ENCODE measurements at regions not wholly inside any gene's neighbourhood (a gene's known extent, or its start where the extent isn't known, plus 50 kb on each side); places are given as distances from the start of the nearest gene placed in this dataset.

GRCh38 chr11:92304271-92304670 lies 79.7 kb downstream of the FAT3 start:
- Histone ChIP-seq H3K27ac (ENCODE audit: low read depth, low read length) (no peak overlapping the region), H3K18ac (ENCODE audit: low read length) (no peak overlapping the region), H2BK5ac (ENCODE audit: low read depth, low read length, poor library complexity) (no peak overlapping the region), H4K12ac (ENCODE audit: low read depth, low read length) (no peak overlapping the region), H4K91ac (ENCODE audit: low read depth, low read length) (no peak overlapping the region), H2AK5ac (ENCODE audit: low read length) (no peak overlapping the region), H3K36me3 (ENCODE audit: control insufficient read depth in 1 of 2, insufficient read depth in 2 of 2, low read length in 2 of 2) (no peaks in the 10 kb centered on the region), H4K8ac (ENCODE audit: low read depth, low read length) (no peak overlapping the region), H3K4me2 (ENCODE audit: low read length) (no peak overlapping the region), H3K4me3 (ENCODE audit: low read depth, low read length) (no peak overlapping the region), H3K4ac (ENCODE audit: low read depth, low read length) (no peak overlapping the region), H3K27me3 (ENCODE audit: insufficient read depth, low read length) (no peaks in the 10 kb centered on the region), H3K79me1 (ENCODE audit: low read length) (peaks cover 3% of the 10 kb centered on the region), H2AFZ (ENCODE audit: insufficient read depth, low read length, poor library complexity) (no peak overlapping the region), H2BK120ac (ENCODE audit: insufficient read depth, low read length, poor library complexity) (no peak overlapping the region), H3K9me3 (ENCODE audit: insufficient read depth, low read depth, low read length) (no peaks in the 10 kb centered on the region), H3K79me2 (ENCODE audit: control insufficient read depth, insufficient read depth, low read length, poor library complexity) (no peaks in the 10 kb centered on the region), H2BK12ac (ENCODE audit: low read length) (no peak overlapping the region), H3K9ac (ENCODE audit: low read length) (no peak overlapping the region), H3K23ac (ENCODE audit: low read length) (no peak overlapping the region), H3K14ac (ENCODE audit: low read length) (no peak overlapping the region), H3K4me1 (ENCODE audit: control insufficient read depth in 1 of 2, insufficient read depth in 2 of 2, low read length in 2 of 2) (peaks cover 0 to 10% of the 10 kb centered on the region in 2 experiments)
- WGBS (ENCODE audit: extremely low coverage, insufficient coverage, insufficient read length), result no CpG with 5 or more reads among the region's 1 CpG
- DNase-seq, result no peak

GRCh38 chr11:92306966-92307510 lies 82.4 kb downstream of the FAT3 start:
- Histone ChIP-seq H3K4me3 (ENCODE audit: low read depth, low read length) (no peak overlapping the region), H3K27ac (ENCODE audit: low read depth, low read length) (peak overlapping the region; percentile 73), H2AFZ (ENCODE audit: insufficient read depth, low read length, poor library complexity) (no peak overlapping the region), H3K4me1 (ENCODE audit: control insufficient read depth in 1 of 2, insufficient read depth in 2 of 2, low read length in 2 of 2) (peaks cover 0 to 13% of the 10 kb centered on the region in 2 experiments), H3K36me3 (ENCODE audit: control insufficient read depth in 1 of 2, insufficient read depth in 2 of 2, low read length in 2 of 2) (no peaks in the 10 kb centered on the region), H3K9me3 (ENCODE audit: insufficient read depth, low read depth, low read length) (no peaks in the 10 kb centered on the region), H4K91ac (ENCODE audit: low read depth, low read length) (no peak overlapping the region), H2BK120ac (ENCODE audit: insufficient read depth, low read length, poor library complexity) (no peak overlapping the region), H3K18ac (ENCODE audit: low read length) (no peak overlapping the region), H3K4ac (ENCODE audit: low read depth, low read length) (no peak overlapping the region), H3K27me3 (ENCODE audit: insufficient read depth, low read length) (no peaks in the 10 kb centered on the region), H3K79me2 (ENCODE audit: control insufficient read depth, insufficient read depth, low read length, poor library complexity) (no peaks in the 10 kb centered on the region), H2BK12ac (ENCODE audit: low read length) (peak overlapping the region; percentile 27), H3K23ac (ENCODE audit: low read length) (no peak overlapping the region), H2AK5ac (ENCODE audit: low read length) (no peak overlapping the region), H3K9ac (ENCODE audit: low read length) (no peak overlapping the region), H3K14ac (ENCODE audit: low read length) (no peak overlapping the region), H2BK5ac (ENCODE audit: low read depth, low read length, poor library complexity) (no peak overlapping the region), H4K8ac (ENCODE audit: low read depth, low read length) (no peak overlapping the region), H4K12ac (ENCODE audit: low read depth, low read length) (no peak overlapping the region), H3K79me1 (ENCODE audit: low read length) (peaks cover 3% of the 10 kb centered on the region), H3K4me2 (ENCODE audit: low read length) (peak overlapping the region; percentile 5)
- no peak for DNase-seq
- no CpG with 5 or more reads among the region's 1 CpG for WGBS (ENCODE audit: extremely low coverage, insufficient coverage, insufficient read length)

GRCh38 chr11:92308366-92308765 lies 83.7 kb downstream of the FAT3 start:
- Histone ChIP-seq H3K18ac (ENCODE audit: low read length) (no peak overlapping the region), H3K9ac (ENCODE audit: low read length) (no peak overlapping the region), H3K23ac (ENCODE audit: low read length) (no peak overlapping the region), H2BK12ac (ENCODE audit: low read length) (no peak overlapping the region), H3K79me2 (ENCODE audit: control insufficient read depth, insufficient read depth, low read length, poor library complexity) (no peaks in the 10 kb centered on the region), H3K4me3 (ENCODE audit: low read depth, low read length) (no peak overlapping the region), H2AFZ (ENCODE audit: insufficient read depth, low read length, poor library complexity) (no peak overlapping the region), H4K12ac (ENCODE audit: low read depth, low read length) (no peak overlapping the region), H3K79me1 (ENCODE audit: low read length) (peaks cover 3% of the 10 kb centered on the region), H3K4ac (ENCODE audit: low read depth, low read length) (no peak overlapping the region), H3K4me2 (ENCODE audit: low read length) (no peak overlapping the region), H4K91ac (ENCODE audit: low read depth, low read length) (no peak overlapping the region), H3K4me1 (ENCODE audit: control insufficient read depth in 1 of 2, insufficient read depth in 2 of 2, low read length in 2 of 2) (peaks cover 0 to 13% of the 10 kb centered on the region in 2 experiments), H4K8ac (ENCODE audit: low read depth, low read length) (no peak overlapping the region), H3K27ac (ENCODE audit: low read depth, low read length) (no peak overlapping the region), H3K36me3 (ENCODE audit: control insufficient read depth in 1 of 2, insufficient read depth in 2 of 2, low read length in 2 of 2) (no peaks in the 10 kb centered on the region), H2BK120ac (ENCODE audit: insufficient read depth, low read length, poor library complexity) (no peak overlapping the region), H3K14ac (ENCODE audit: low read length) (no peak overlapping the region), H2BK5ac (ENCODE audit: low read depth, low read length, poor library complexity) (no peak overlapping the region), H3K27me3 (ENCODE audit: insufficient read depth, low read length) (no peaks in the 10 kb centered on the region), H2AK5ac (ENCODE audit: low read length) (no peak overlapping the region), H3K9me3 (ENCODE audit: insufficient read depth, low read depth, low read length) (no peaks in the 10 kb centered on the region)
- DNase-seq, result no peak

- H3K4me1 ChIP-seq (ENCODE audit: control insufficient read depth in 1 of 2, insufficient read depth in 2 of 2, low read length in 2 of 2), result peaks cover 0 to 12% of the 10 kb centered on the region in 2 experiments
- H4K12ac ChIP-seq (ENCODE audit: low read depth, low read length), result no peak overlapping the region
- no peak overlapping the region for H3K4ac ChIP-seq (ENCODE audit: low read depth, low read length)
- peaks cover 3% of the 10 kb centered on the region for H3K79me1 ChIP-seq (ENCODE audit: low read length)
- DNase-seq, result peak; percentile 48 to 83
- H3K9me3 ChIP-seq (ENCODE audit: insufficient read depth, low read depth, low read length), result no peaks in the 10 kb centered on the region
- H2AFZ ChIP-seq (ENCODE audit: insufficient read depth, low read length, poor library complexity), result no peak overlapping the region
- H2BK120ac ChIP-seq (ENCODE audit: insufficient read depth, low read length, poor library complexity), result no peak overlapping the region
- H3K27me3 ChIP-seq (ENCODE audit: insufficient read depth, low read length), result no peaks in the 10 kb centered on the region
- H4K91ac ChIP-seq (ENCODE audit: low read depth, low read length), result no peak overlapping the region
- no peak overlapping the region for H3K27ac ChIP-seq (ENCODE audit: low read depth, low read length)
- WGBS (ENCODE audit: extremely low coverage, insufficient coverage, insufficient read length), result 100% methylated on average over 2 of the region's 5 CpGs
- no peak overlapping the region for H3K18ac ChIP-seq (ENCODE audit: low read length)
- no peak overlapping the region for H2AK5ac ChIP-seq (ENCODE audit: low read length)
- no peak overlapping the region for H2BK12ac ChIP-seq (ENCODE audit: low read length)
- H2BK5ac ChIP-seq (ENCODE audit: low read depth, low read length, poor library complexity), result no peak overlapping the region
- H3K14ac ChIP-seq (ENCODE audit: low read length), result no peak overlapping the region
- H3K4me2 ChIP-seq (ENCODE audit: low read length), result no peak overlapping the region
- no peaks in the 10 kb centered on the region for H3K79me2 ChIP-seq (ENCODE audit: control insufficient read depth, insufficient read depth, low read length, poor library complexity)
- no peak overlapping the region for H3K9ac ChIP-seq (ENCODE audit: low read length)
- H3K23ac ChIP-seq (ENCODE audit: low read length), result no peak overlapping the region
- H3K4me3 ChIP-seq (ENCODE audit: low read depth, low read length), result no peak overlapping the region
- H4K8ac ChIP-seq (ENCODE audit: low read depth, low read length), result no peak overlapping the region
- no peaks in the 10 kb centered on the region for H3K36me3 ChIP-seq (ENCODE audit: control insufficient read depth in 1 of 2, insufficient read depth in 2 of 2, low read length in 2 of 2)
Measured at GRCh38 chr11:92311616-92312449, 87.2 kb downstream of the FAT3 start.

Measured in trophoblast cell (in vitro differentiated cells and primary cell).